Fibroblast of lung (primary cell): ENCODE measurements at regions not wholly inside any gene's neighbourhood (a gene's known extent, or its start where the extent isn't known, plus 50 kb on each side); places are given as distances from the start of the nearest gene placed in this dataset.

Experiments
- DNase-seq, 2 donors: peaks; one replicate each; pipeline versions ENCODE4 v3.0.0 to v3.0.0-alpha.2; 2010; ENCODE audit warnings: low read depth in 2 of 2
- H2AFZ ChIP-seq: 2 replicates; pipeline ENCODE4 v1.5.1; 2012; ENCODE audit warnings: low read length, control low read depth, inconsistent platforms
- H3K27ac ChIP-seq: 2 replicates; pipeline ENCODE4 v1.5.1; 2011; ENCODE audit warnings: low read length, control low read depth; ENCODE audit not compliant: insufficient read depth
- H3K27me3 ChIP-seq: 2 replicates; pipeline ENCODE4 v1.5.1; 2011; ENCODE audit warnings: mild to moderate bottlenecking, low read length; ENCODE audit not compliant: control insufficient read depth, insufficient read depth
- H3K36me3 ChIP-seq: 2 replicates; pipeline ENCODE4 v1.5.1; 2011; ENCODE audit warnings: low read length; ENCODE audit not compliant: control insufficient read depth, insufficient read depth
- H3K4me1 ChIP-seq: 2 replicates; pipeline ENCODE4 v1.5.1; 2011; ENCODE audit warnings: low read length; ENCODE audit not compliant: control insufficient read depth, insufficient read depth; ENCODE audit errors: extremely low read depth
- H3K4me2 ChIP-seq: 2 replicates; pipeline ENCODE4 v1.5.1; 2011; ENCODE audit warnings: low read length, control low read depth; ENCODE audit not compliant: insufficient read depth; ENCODE audit errors: extremely low read depth
- H3K4me3 ChIP-seq, 4 experiments: fragments of 200-600 bp in 1 of 4; sonication (generic) in 1 of 4; replicated peaks in 1 of 4; 2 replicates each; pipeline ENCODE4 v1.5.1; 2011 to 2016; ENCODE audit warnings: low read length in 4 of 4, low read depth in 3 of 4, mild to moderate bottlenecking in 3 of 4, control low read depth in 2 of 4, inconsistent platforms in 1 of 4, mixed read lengths in 1 of 4; ENCODE audit not compliant: insufficient read depth in 1 of 4; ENCODE audit errors: control extremely low read depth in 1 of 4
- H3K79me2 ChIP-seq: 2 replicates; pipeline ENCODE4 v1.5.1; 2012; ENCODE audit warnings: mild to moderate bottlenecking, low read length, inconsistent platforms; ENCODE audit not compliant: control insufficient read depth, insufficient read depth
- H3K9ac ChIP-seq: 2 replicates; pipeline ENCODE4 v1.5.1; 2011; ENCODE audit warnings: mild to moderate bottlenecking, low read length, control low read depth; ENCODE audit not compliant: insufficient read depth
- H3K9me3 ChIP-seq: 2 replicates; pipeline ENCODE4 v1.5.1; 2012; ENCODE audit warnings: low read depth, low read length; ENCODE audit not compliant: control insufficient read depth, insufficient read depth
- H4K20me1 ChIP-seq: 2 replicates; pipeline ENCODE4 v1.5.1; 2011; ENCODE audit warnings: low read length; ENCODE audit not compliant: control insufficient read depth, insufficient read depth; ENCODE audit errors: extremely low read depth
- EZH2 ChIP-seq: IDR thresholded peaks from 2 replicates; pipeline ENCODE4 v1.5.1; 2012; ENCODE audit warnings: low read length, control low read depth, mild to moderate bottlenecking; ENCODE audit errors: missing control alignments
- TF ChIP-seq, protein P1 (sequence below), 2 donors: IDR thresholded peaks in 1 of 2; conservative IDR thresholded peaks in 1 of 2; 1 replicate in 1 of 2; 2 replicates in 1 of 2; pipeline ENCODE4 v1.5.1; 2011 to 2012; ENCODE audit warnings: low read length in 2 of 2, control low read depth in 1 of 2, inconsistent platforms in 1 of 2, low read depth in 1 of 2, mild to moderate bottlenecking in 1 of 2

DNA sequence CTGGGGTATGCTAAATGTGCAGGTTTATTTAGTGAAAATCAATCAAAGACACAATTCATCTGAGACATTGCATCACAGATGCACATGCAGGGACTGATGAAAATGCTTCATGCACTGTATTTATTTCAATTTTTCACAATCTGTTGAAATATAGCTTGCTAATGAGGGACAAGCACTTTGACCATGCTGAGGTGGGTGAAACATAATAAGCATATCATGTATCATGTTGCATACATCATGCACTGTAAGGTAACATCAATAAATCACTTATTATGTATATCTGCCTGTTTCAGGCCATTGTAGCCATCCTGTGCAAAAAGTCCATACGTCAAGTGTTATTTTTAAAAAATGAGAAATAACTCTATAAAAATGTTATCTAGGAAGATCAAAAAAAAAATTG lies 426.9 kb upstream of the PCDH15 start:
- H3K4me2 ChIP-seq: no peak overlapping the region
- no peak overlapping the region for H3K27ac ChIP-seq
- H3K9me3 ChIP-seq: no peaks in the 10 kb centered on the region
- H4K20me1 ChIP-seq: no peaks in the 10 kb centered on the region
- no peaks in the 10 kb centered on the region for H3K79me2 ChIP-seq
- H2AFZ ChIP-seq: no peak overlapping the region
- no peak overlapping the region for H3K4me3 ChIP-seq
- TF ChIP-seq EZH2: no peak
- TF ChIP-seq, protein P1, sequence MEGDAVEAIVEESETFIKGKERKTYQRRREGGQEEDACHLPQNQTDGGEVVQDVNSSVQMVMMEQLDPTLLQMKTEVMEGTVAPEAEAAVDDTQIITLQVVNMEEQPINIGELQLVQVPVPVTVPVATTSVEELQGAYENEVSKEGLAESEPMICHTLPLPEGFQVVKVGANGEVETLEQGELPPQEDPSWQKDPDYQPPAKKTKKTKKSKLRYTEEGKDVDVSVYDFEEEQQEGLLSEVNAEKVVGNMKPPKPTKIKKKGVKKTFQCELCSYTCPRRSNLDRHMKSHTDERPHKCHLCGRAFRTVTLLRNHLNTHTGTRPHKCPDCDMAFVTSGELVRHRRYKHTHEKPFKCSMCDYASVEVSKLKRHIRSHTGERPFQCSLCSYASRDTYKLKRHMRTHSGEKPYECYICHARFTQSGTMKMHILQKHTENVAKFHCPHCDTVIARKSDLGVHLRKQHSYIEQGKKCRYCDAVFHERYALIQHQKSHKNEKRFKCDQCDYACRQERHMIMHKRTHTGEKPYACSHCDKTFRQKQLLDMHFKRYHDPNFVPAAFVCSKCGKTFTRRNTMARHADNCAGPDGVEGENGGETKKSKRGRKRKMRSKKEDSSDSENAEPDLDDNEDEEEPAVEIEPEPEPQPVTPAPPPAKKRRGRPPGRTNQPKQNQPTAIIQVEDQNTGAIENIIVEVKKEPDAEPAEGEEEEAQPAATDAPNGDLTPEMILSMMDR (conservative IDR thresholded peaks at IDR 0.05 in 1 of 2, IDR thresholded peaks at IDR 0.05 in 1 of 2; ENCODE audit: low read depth in 1 of 2, low read length in 2 of 2): no peak
- DNase-seq: no peak
- H3K27me3 ChIP-seq: no peaks in the 10 kb centered on the region
- no peaks in the 10 kb centered on the region for H3K4me1 ChIP-seq
- no peak overlapping the region for H3K9ac ChIP-seq
- no peaks in the 10 kb centered on the region for H3K36me3 ChIP-seq

DNA sequence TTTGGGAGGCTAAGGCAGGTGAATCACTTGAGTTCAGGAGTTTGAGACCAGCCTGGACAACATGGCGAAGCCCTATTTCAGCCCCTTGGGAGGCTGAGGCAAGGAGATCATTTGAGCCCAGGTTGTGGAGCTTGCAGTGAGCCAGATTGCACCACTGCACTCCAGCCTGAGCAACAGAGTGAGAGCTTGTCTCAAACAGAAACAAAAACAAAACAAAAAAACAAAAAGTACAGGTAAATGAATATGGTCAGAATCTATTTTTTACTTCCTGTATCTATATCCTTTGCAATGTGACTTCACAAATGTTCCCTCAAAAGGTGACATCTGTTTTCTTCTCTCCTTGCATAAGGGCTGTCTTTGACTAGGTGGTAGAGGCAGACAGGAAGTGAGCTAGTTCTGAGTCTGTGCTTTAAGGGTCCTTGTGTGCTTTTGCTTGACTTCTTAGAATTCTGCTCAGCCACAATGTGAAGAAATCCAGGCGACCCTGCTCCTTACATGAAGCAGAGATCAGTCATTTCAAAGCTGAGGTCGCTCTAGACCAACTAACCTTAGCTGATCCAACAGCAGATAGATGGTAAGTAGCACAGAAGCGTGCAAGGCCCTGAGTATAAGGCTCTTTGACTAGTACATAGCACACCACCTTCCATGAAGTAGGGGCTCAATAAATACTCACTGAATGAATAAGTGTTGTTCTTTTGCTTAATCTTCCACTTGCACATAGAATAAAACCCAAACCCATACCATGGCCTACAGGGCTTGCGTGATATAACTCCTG lies 423.2 kb upstream of the PCDH15 start:
- no peak for DNase-seq
- Histone ChIP-seq H3K36me3 (no peaks in the 10 kb centered on the region), H3K4me2 (no peak overlapping the region), H3K4me3 (no peak overlapping the region), H3K9me3 (no peaks in the 10 kb centered on the region), H3K9ac (no peak overlapping the region), H4K20me1 (no peaks in the 10 kb centered on the region), H3K4me1 (no peaks in the 10 kb centered on the region), H3K27ac (no peak overlapping the region), H2AFZ (no peak overlapping the region), H3K79me2 (no peaks in the 10 kb centered on the region), H3K27me3 (no peaks in the 10 kb centered on the region)
- TF ChIP-seq, protein P1 (conservative IDR thresholded peaks at IDR 0.05 in 1 of 2, IDR thresholded peaks at IDR 0.05 in 1 of 2; ENCODE audit: low read depth in 1 of 2, low read length in 2 of 2): no peak
- TF ChIP-seq EZH2: no peak

DNA sequence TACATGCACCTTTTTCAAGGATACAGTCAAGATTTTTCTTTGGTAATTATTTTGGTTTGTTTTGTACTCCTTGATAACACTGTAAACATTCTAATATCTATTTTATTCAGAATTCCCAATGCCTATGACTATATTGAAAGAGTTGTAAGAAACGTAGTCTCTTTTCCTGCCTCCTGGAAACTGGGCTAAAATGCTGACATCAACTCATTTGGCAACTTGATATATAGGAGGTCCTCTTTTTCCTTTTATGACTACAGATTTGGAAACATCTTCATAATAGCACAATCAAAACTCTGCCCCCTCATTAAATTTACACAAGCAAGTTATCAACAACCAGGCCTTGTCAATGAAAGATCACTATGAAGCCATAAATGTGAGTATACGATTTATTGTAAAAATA lies 422.3 kb upstream of the PCDH15 start:
- Histone ChIP-seq H3K27ac (no peak overlapping the region), H3K4me1 (no peaks in the 10 kb centered on the region), H2AFZ (no peak overlapping the region), H3K9me3 (no peaks in the 10 kb centered on the region), H3K36me3 (no peaks in the 10 kb centered on the region), H3K27me3 (no peaks in the 10 kb centered on the region), H3K4me2 (no peak overlapping the region), H3K4me3 (no peak overlapping the region), H4K20me1 (no peaks in the 10 kb centered on the region), H3K9ac (no peak overlapping the region), H3K79me2 (no peaks in the 10 kb centered on the region)
- no peak for TF ChIP-seq EZH2
- DNase-seq: no peak
